NB4 (cell line): ENCODE measurements at regions not wholly inside any gene's neighbourhood (a gene's known extent, or its start where the extent isn't known, plus 50 kb on each side); places are given as distances from the start of the nearest gene placed in this dataset.

ENCODE experiments used
- MYC ChIP-seq: IDR thresholded peaks from 2 replicates; pipeline ENCODE4 v1.6.1; 2011; ENCODE audit warnings: low read depth, low read length
- POLR2A ChIP-seq: IDR thresholded peaks from 2 replicates; pipeline ENCODE4 v1.6.1; 2011; ENCODE audit warnings: mild to moderate bottlenecking; ENCODE audit not compliant: insufficient read length; ENCODE audit errors: extremely low read depth
- TF ChIP-seq, protein P1 (sequence below): IDR thresholded peaks from one replicate; pipeline ENCODE4 v1.5.1; 2012; ENCODE audit warnings: low read depth, low read length
- TF ChIP-seq, protein P2 (sequence below): IDR thresholded peaks from 2 replicates; pipeline ENCODE4 v1.6.1; 2011; ENCODE audit warnings: low read depth, low read length

DNA sequence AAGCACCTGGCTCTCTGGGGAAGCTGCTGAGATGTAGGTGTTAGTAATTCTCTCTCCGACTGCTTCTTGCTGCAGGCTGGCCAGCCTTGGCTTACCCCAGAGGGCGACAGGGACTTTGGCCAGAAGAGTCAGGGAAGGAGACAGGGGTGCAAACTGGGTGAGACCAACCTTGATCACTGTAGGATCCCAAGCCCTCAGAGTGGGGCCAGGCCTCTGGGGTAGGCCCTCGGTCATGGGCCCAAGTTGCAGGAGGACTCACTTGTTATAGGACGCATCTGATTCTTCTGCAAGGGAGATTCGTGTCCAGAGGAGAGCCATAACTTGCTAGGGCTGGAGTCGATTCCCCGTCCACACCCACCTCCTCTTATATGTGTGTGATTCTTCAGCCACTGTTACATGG, 111.7 kb upstream of the SIX3 start:
- TF ChIP-seq, protein P1, sequence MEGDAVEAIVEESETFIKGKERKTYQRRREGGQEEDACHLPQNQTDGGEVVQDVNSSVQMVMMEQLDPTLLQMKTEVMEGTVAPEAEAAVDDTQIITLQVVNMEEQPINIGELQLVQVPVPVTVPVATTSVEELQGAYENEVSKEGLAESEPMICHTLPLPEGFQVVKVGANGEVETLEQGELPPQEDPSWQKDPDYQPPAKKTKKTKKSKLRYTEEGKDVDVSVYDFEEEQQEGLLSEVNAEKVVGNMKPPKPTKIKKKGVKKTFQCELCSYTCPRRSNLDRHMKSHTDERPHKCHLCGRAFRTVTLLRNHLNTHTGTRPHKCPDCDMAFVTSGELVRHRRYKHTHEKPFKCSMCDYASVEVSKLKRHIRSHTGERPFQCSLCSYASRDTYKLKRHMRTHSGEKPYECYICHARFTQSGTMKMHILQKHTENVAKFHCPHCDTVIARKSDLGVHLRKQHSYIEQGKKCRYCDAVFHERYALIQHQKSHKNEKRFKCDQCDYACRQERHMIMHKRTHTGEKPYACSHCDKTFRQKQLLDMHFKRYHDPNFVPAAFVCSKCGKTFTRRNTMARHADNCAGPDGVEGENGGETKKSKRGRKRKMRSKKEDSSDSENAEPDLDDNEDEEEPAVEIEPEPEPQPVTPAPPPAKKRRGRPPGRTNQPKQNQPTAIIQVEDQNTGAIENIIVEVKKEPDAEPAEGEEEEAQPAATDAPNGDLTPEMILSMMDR = no peak
- TF ChIP-seq MYC = no peak
- TF ChIP-seq POLR2A = no peak
- TF ChIP-seq, protein P2, sequence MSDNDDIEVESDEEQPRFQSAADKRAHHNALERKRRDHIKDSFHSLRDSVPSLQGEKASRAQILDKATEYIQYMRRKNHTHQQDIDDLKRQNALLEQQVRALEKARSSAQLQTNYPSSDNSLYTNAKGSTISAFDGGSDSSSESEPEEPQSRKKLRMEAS = no peak
